GM19328 (cell line): ENCODE measurements at regions not wholly inside any gene's neighbourhood (a gene's known extent, or its start where the extent isn't known, plus 50 kb on each side); places are given as distances from the start of the nearest gene placed in this dataset.
"Not testable (repeated sequence)": the region's sequence is repeated elsewhere in the genome, so short reads cannot be mapped to it uniquely, and the experiment has no call there.

Experiments
- ATAC-seq: cut with Tn5 transposase; IDR thresholded peaks from one replicate; pipeline ENCODE4 v1.9.1; 2021; ENCODE audit warnings: mild to moderate bottlenecking, moderate library complexity; ENCODE audit not compliant: unreplicated experiment

DNA sequence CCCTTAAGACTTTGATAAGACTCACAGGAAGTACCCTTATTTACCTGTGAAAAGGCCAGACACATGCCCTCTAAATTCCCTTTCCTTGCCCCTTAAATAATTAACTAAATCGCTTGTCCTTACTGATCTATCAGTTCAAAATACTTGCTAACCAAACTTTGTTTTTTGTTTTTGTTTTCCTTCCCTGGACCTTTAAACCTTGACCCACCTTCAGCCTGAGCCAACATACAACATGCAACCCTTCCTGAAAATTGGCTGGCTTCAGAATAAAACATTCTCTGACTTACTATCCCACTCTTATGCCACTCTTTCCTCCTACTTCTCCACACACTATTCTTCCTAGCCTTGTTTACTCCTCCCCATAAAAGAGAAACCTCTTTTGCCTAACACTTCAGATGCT is 448.1 kb upstream of the TRAM1L1 start:
- no peak for ATAC-seq

DNA sequence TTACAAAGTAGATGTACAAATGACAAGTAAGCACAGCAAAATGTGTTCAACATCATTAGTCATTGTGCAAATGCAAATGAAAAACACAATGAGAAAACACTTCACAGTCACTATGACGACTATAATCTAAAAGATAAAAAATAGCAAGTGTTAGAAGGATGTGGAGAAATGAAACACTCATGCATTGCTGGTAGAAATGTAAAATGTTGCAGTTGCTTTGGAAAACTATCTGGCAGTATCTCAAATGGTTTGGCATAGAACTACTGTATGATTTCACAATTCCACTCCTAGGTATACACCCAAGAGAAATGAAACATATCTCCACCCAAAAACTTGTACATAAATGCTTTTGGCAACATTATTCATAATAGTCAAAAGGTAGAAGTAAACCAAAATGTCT is 459.7 kb upstream of the TRAM1L1 start:
- no peak for ATAC-seq

DNA sequence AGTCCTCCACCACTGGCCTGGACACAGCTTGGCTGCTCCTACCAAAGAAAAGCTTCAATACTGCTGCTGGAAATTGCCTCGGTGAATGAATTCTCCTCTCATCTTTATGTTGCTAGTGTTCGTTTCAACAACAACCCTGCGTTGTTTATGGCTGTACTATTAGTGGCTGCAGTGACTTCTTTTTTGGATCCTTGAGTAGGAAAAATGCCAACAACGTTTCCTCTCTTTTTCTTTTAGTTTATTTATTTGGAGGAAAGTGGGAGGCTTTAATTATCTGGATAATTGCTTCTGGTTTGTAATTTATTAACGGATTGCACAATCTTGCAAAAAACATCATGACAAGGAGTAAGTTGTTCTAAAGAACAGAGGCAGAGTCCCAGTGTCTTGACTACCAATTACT is 464.1 kb upstream of the TRAM1L1 start:
- ATAC-seq: no peak

DNA sequence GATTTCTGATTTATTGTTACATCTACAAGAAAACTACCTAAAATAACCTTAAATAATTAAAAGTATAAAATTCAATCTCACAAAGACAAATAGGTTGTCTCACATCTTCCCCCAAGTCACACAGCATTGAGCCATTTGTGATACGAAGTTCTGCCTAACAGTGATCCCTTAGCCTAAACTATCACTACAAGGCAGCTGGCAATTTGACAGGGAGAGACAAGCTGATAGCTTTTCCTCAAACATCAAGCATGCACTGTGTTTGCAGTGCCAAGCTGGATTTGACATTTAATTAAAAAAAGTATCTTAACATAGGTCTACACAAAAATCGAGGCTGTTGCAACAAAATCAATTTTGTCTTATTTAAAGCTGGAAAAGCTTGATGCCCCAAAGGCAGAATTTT is 464.7 kb upstream of the TRAM1L1 start:
- ATAC-seq: no peak

DNA sequence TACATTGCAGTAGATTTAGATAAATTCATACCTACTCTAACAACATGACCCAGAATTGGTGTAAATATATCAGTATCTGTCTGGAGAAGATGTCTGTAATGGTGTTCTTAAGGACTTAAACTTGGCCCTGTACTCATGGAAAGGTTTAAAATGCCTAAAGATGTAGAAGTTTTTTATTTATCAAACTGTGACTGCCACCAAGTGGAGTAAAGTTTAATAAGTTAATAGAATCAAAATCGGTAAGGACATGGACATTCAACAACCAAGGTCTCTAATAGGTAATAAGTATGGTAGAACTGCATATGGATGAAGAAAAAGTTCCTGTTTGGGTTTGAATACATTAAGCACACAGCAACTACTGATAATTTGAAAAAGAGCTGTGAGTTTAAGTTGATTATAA is 474.0 kb upstream of the NDST3 start:
- no peak for ATAC-seq

DNA sequence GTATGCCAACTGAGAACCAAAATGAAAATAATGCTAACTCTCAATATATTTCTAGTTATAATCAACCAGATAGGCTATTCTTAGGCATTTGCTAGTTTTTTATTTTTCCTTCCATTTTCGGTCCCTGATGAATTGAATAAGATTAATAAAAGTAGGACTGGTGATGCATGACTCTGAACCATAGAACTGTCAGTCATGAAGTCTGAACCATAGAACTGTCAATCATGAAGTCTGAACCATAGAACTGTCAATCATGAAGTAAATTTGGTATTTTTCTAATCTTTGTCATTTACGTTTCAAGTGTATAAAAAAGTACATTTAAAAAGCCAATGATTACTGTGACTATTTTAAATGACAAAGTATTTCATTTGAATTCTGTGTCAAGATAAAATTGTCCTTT is 460.2 kb upstream of the NDST3 start:
- ATAC-seq: no peak

DNA sequence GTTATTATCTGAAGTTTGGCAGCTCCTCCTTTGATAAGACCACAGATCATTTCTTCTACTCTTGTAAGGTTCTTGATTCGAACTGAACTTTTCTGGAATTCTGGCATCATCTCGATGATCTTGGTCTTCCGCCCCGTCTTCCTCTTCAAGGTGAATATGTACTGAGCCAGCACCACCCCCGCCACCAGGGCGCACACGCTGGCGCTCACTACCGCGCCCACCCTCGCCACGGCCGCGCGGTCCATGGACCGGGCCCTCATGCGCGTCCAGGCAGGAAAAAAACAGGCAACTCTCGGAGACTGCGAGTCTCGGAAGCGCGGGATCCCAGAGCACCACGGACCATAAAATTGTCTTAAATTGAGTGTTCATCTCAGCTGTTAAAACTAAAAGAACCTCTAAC is 458.4 kb upstream of the NDST3 start:
- no peak for ATAC-seq

DNA sequence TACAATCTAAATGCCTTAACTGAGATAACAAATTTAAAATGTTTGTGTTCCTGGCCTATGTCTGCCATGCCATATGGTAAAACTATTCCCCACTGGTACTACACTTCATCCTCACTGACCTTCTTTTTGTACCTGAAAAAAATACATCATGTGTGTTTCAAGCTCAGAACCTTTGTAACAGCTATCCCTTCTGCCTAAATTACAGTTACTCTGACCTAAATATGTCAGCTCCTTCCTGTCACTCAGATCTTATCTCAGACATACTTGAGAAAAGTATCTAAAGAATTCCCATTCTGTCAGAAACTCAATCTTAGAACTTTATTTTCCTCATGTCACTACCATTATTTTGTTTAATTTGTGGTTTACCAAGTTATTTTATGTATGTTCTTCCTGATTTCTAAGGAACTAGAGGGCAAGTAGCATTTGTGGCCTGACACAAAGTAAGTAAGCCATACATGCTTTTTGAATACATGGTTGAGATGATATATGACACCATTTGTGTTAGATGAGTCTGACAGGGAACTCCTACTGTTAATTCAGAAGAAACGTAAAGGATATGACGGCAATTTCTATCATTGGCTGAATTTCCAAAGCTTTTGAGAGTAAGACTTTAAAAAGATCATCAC is 456.5 kb upstream of the NDST3 start:
- no peak for ATAC-seq

DNA sequence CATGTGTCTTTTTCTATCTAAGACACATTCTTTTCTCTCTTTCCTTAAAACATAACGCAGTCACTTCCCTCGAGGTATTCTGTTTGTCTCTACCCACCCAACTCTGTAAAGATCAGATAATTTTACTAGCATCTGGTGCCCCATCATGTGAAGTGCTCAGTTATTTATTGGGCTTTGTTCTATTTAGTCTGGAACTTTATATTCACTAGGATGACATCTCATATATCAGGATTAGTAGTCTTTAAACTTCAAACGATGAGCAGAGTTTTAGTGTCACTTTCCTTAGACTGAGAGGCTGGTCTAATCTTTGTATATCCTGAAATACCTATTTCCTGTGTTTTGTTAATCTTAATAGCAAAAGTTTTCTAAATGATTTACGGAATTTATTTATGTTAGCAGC is 445.5 kb upstream of the NDST3 start:
- ATAC-seq: no peak

DNA sequence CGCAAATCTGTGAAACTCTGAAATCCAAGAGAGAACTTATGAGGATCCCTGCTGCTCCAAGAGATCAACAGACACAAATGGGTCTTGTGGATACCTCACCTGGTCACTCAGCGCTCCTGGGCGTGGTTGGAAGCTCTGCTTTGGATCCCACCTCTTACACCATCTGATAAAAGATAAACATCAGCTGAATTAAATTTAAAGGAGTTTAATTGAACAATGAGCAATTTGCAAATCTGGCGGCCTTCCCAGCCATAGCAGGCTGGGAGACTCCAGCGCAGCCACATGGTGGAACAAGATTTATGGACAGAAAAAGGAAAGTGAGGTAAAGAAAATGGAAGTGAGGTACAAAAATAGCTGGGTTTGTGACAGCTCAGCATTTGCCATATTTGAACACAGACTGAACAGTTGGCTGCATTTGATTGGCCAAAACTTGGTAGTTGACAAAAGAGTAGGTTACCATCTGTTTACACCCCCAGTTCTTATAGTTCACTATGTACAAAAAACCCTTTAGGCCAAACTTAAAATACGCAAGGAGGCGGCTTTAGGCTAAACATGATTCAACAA is 437.3 kb upstream of the NDST3 start:
- no peak for ATAC-seq

DNA sequence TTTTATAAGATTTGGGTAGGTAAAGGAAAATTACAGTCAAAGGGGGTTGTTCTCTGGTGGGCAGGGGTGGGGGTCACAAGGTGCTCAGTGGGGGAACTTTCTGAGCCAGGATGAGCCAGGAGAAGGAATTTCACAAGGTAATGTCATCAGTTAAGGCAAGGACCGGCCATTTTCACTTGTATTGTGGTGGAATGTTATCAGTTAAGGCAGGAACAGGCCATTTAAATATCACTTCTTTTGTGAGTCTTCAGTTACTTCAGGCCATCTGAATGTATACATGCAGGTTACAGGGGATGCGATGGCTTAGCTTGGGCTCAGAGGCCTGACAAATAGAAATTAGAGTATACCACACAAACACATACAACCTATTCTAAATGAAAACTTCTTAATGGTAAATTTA is 434.9 kb upstream of the NDST3 start:
- ATAC-seq: not testable (repeated sequence)

DNA sequence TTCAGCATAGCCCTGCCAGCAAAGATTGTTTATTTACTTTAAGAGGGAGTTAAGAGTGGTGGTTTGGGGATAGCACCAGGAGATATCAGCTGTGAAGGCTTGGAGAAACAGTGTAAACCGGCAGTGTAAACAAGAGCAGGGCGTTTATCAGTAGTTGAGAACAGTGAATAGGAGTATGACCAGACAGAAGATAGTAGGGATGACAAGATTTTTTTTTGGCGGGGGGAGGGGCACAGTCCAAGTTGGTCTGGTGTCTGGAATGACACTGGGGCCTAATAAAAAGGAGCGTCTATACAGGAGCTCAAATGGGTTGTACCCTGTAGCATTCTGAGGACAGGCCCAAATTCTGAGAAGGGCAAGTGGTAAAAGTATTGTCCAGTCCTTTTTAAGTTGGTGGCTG is 433.4 kb upstream of the NDST3 start:
- not testable (repeated sequence) for ATAC-seq

DNA sequence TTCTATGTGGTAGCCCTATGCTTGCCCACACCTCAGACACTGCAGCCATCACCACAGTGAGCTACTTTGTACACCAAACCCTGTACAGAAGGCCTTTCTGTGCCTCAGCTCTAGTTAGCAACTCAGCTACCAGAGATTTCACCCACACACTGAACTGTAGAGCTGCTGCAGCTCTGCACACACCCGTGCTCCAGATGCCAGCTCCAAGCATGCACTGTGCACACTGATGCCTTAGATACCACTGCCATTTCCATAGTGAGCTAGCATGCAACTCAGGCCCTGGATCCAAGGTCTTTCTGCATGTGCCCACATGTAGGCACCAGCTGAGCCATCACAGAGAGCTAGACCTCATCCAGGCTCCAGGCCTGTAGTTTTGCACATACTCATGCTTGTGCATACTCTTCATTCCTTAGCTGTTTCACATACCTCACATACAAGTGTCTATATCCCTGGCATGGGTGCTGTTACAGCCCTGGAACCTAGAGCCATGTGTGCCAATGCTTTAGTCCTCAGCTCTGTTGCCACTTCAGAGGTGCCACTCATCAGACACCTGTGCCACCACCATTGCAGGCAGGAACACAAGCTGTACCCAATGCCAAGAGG is 423.5 kb upstream of the NDST3 start:
- no peak for ATAC-seq

DNA sequence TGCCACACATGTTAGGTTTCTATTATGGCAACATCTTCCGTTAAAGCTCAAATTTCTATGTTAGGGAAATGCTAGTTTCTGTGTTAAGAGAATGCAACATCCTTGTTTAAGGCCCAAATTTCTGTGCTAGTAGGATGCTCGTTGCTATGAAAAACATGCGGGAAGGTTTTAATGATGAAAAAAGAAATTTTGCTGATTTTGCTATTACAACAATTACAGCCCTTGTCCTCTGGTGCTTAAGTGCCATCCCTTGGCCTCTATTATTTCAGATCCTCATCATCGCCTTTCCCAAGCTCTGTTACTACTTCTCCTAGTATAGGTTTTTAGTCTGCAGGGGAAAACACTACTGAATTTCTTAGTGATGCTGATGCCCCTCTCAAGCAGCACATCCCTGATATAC is 412.6 kb upstream of the NDST3 start:
- ATAC-seq: no peak

DNA sequence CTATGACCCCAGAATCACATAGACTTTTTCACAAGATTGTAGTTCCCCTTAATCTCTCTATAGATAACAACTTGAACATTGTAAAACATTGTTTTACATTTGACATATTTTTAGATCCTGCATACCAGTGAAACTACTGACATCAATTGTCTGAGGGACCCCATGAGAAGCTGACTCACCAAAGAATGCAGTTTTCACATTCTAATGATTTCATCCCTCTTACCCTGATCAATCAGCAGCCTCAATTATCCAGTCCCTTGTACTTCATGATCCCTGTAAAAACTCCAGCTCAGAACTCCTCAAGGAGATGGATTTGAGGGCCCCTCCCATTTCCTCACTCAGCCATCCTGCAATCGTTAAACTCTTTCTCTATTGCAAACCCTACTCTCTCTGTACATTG is 411.0 kb upstream of the NDST3 start:
- no peak for ATAC-seq

DNA sequence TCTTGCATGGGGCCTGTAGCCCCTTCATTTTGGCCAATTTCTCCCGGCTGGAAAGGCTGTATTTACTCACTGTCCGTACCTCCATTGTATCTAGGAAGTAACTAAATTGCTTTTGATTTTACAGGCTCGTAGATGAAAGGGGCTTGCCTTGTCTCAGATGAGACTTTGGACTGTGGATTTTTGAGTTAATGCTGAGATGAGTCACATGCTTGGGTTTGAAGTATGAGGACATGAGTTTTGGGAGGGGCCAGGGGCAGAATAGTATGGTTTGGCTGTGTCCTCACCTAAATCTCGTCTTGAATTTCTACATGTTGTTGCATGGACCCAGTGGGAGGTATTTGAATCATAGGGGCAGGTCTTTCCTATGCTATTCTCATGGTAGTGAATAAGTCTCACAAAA is 407.6 kb upstream of the NDST3 start:
- no peak for ATAC-seq

DNA sequence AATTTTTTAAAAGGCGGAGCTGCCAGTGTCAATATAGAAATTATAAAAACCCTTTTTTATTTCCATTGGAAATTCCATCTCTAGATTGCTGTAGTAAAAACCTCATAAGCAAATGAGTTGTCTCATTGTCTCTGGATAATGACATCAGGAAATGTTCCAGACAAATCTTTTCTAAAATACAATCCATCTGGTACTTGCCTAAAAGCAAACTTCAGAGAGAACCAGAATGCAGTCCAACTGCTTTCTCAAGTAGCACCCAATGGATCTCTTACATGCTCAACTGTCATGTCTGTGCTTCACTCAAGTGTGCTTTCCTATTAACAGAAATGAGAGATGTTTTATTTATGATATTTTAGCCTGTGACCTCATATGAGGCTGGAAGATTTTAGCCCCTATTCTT is 399.6 kb upstream of the NDST3 start:
- no peak for ATAC-seq

DNA sequence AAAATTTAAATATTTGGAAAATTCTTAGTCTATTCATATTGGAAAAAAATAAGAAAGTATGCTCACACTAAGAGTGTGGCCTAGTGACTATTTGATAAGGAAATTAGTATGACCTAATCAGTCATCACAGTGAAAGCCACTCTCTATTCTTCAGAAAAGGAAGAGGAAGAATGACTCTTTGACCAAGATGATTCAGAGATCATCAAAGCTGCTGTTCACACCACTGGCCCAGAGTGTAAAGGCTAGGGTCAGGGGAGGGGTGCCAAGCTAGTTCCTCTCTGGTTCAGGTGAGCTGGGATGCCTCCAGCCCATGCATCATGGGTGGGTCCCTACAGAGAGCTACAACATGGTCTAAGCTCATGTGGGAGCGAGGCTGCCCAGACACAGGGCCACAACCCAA is 396.9 kb upstream of the NDST3 start:
- ATAC-seq: no peak

DNA sequence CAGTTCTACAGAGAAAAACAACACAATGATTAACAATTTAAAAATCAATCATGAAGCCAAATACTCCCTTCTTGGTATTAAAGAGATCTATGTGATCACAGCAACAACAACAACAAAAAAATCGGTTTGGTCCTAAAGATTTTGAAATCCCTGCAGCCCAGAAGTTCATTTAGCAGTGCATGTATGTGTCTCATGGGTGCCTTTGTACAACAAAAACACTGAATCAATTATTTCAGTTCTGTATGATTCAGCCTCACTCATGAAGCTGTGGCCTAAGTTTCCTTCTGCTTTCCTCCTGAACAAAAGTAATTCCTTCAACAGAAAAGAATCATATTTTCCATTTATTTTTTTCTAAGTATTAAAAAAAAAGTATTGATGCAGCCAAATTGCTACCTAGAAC is 393.4 kb upstream of the NDST3 start:
- ATAC-seq: no peak

DNA sequence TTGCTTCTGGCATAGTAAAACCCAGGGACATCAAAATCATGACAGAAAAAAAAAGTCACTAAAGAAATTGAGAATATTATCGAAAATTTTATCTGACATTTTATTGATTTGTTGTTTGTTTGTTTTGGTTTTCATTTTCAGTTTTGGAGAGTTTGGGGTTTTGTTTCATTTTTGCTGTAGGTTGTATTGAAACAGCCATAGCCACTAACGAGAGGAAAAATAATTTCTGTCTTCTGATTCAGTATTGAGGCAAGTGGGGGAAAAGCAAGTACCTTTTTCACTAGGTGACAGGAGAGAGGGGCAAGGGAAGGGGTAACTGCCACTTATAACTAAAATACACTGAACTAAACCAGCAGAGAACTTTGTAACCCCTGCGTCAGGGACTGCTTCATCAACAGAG is 392.8 kb upstream of the NDST3 start:
- ATAC-seq: no peak

DNA sequence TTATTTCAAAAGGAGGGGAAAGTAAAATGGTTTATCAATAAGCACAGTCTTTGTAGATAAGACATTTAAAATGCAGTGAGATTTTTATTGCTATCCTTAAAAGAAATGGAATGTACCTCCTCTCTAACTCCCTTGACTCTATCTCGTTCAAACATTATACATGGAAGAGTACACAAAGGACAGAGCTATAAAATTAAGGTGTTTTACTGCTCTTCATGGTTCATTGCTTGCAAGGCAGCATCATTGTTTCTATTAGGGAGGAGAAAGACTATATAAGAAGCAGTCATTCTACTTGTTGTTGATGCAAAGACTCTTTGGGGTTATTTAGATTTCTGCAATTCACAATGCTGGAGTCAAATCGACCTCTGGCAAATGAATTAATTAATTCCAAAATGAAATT is 380.2 kb upstream of the NDST3 start:
- ATAC-seq: no peak

DNA sequence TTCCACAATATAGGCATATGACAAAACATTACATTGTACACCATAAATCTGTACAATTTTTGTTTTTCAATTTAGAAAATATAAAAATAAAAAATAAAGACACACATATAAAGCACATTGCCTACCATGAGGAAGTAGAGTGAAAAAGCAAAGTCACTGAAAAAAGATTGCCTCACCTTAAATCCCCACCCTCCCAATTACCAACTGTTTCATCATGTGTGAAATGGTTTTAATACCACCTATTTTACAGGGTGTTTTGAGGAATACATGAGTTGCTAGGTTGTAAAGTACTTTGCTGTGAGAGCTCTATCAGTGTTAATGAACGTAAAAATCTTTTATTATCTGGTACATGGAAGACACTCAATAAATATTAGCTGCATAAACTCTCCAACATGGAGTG is 373.6 kb upstream of the NDST3 start:
- ATAC-seq: no peak
